Natural killer cell (primary cell): ENCODE measurements at regions not wholly inside any gene's neighbourhood (a gene's known extent, or its start where the extent isn't known, plus 50 kb on each side); places are given as distances from the start of the nearest gene placed in this dataset.

Experiments
- ATAC-seq, 3 donors: fragments of 150-1000 bp in 2 of 3; fragments of 200-7000 bp in 1 of 3; cut with Tn5 transposase; 1 replicate in 1 of 3; 2 replicates in 2 of 3; pipeline ENCODE4 v1.10.0; 2021; ENCODE audit warnings: mild to moderate bottlenecking in 2 of 3, moderate library complexity in 2 of 3
- DNase-seq, 2 donors: peaks; one replicate each; pipeline versions ENCODE4 v3.0.0 to v3.0.0-alpha.2; 2013 to 2021; ENCODE audit warnings: mixed read lengths in 1 of 2
- H3K27ac ChIP-seq: one replicate; pipeline ENCODE4 v1.5.1; 2013; ENCODE audit warnings: mild to moderate bottlenecking, low read length
- H3K27me3 ChIP-seq: one replicate; pipeline ENCODE4 v1.6.1; 2013; ENCODE audit warnings: low read length; ENCODE audit not compliant: control insufficient read depth, insufficient read depth
- H3K36me3 ChIP-seq: one replicate; pipeline ENCODE4 v1.6.1; 2013; ENCODE audit warnings: low read length; ENCODE audit not compliant: control insufficient read depth, insufficient read depth
- H3K4me1 ChIP-seq: one replicate; pipeline ENCODE4 v1.6.1; 2013; ENCODE audit warnings: low read length; ENCODE audit not compliant: control insufficient read depth, insufficient read depth
- H3K4me3 ChIP-seq: one replicate; pipeline ENCODE4 v1.5.1; 2013; ENCODE audit warnings: low read length
- H3K9me3 ChIP-seq: one replicate; pipeline ENCODE4 v1.6.1; 2013; ENCODE audit warnings: low read length; ENCODE audit not compliant: control insufficient read depth, insufficient read depth
- H3K27ac Mint-ChIP-seq, 2 donors: one replicate each; pipeline ENCODE4 v1.8.0; 2022; ENCODE audit warnings: mild to moderate bottlenecking in 2 of 2, mixed read lengths in 2 of 2, moderate library complexity in 1 of 2
- H3K27me3 Mint-ChIP-seq, 2 donors: one replicate each; pipeline ENCODE4 v1.8.0; 2022; ENCODE audit warnings: low read depth in 2 of 2, mixed read lengths in 2 of 2
- H3K36me3 Mint-ChIP-seq: one replicate; pipeline ENCODE4 v1.8.0; 2022; ENCODE audit warnings: mixed read lengths
- H3K4me1 Mint-ChIP-seq, 2 donors: one replicate each; pipeline ENCODE4 v1.8.0; 2022; ENCODE audit warnings: mixed read lengths in 2 of 2
- H3K4me3 Mint-ChIP-seq: one replicate; pipeline ENCODE4 v1.8.0; 2022; ENCODE audit warnings: mild to moderate bottlenecking, moderate library complexity, mixed read lengths
- H3K9me3 Mint-ChIP-seq, 2 donors: one replicate each; pipeline ENCODE4 v1.8.0; 2022; ENCODE audit warnings: mixed read lengths in 2 of 2
- WGBS: methylation state at CpG from one replicate; pipeline ENCODE4 v1.1.7; 2013; ENCODE audit warnings: missing lambda C conversion rate; ENCODE audit not compliant: insufficient coverage; 5-methylcytosine and 5-hydroxymethylcytosine counted together
- intact Hi-C: fragments of 100-400 bp; cut with micrococcal nuclease; formaldehyde crosslinking; loops from one replicate; pipeline ENCODE4 v1.14.2; 2022
- TF ChIP-seq, protein P1 (sequence below): fragments of 200-600 bp; IDR thresholded peaks from one replicate; pipeline ENCODE4 v1.8.0; 2022; ENCODE audit warnings: antibody characterized with exemption

GRCh38 chr12:115323223-115323905 lies 639.4 kb upstream of the TBX3 start:
- Mint-ChIP-seq H3K9me3 (peaks cover 7 to 11% of the 10 kb centered on the region in 2 donors), H3K4me3 (no peak overlapping the region), H3K27me3 (peaks cover 0 to 2% of the 10 kb centered on the region in 2 donors), H3K36me3 (peaks cover 7% of the 10 kb centered on the region), H3K4me1 (no peaks in the 10 kb centered on the region), H3K27ac (no peak overlapping the region)
- Histone ChIP-seq H3K4me3 (no peak overlapping the region), H3K27ac (no peak overlapping the region), H3K9me3 (no peaks in the 10 kb centered on the region), H3K4me1 (no peaks in the 10 kb centered on the region), H3K36me3 (no peaks in the 10 kb centered on the region), H3K27me3 (no peaks in the 10 kb centered on the region)
- TF ChIP-seq, protein P1, sequence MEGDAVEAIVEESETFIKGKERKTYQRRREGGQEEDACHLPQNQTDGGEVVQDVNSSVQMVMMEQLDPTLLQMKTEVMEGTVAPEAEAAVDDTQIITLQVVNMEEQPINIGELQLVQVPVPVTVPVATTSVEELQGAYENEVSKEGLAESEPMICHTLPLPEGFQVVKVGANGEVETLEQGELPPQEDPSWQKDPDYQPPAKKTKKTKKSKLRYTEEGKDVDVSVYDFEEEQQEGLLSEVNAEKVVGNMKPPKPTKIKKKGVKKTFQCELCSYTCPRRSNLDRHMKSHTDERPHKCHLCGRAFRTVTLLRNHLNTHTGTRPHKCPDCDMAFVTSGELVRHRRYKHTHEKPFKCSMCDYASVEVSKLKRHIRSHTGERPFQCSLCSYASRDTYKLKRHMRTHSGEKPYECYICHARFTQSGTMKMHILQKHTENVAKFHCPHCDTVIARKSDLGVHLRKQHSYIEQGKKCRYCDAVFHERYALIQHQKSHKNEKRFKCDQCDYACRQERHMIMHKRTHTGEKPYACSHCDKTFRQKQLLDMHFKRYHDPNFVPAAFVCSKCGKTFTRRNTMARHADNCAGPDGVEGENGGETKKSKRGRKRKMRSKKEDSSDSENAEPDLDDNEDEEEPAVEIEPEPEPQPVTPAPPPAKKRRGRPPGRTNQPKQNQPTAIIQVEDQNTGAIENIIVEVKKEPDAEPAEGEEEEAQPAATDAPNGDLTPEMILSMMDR, result peak; percentile 16
- ATAC-seq, result no peak
- intact Hi-C loops, result no loop called here
- WGBS, result 61% methylated on average over 3 of the region's 3 CpGs
- DNase-seq, result no peak

DNA sequence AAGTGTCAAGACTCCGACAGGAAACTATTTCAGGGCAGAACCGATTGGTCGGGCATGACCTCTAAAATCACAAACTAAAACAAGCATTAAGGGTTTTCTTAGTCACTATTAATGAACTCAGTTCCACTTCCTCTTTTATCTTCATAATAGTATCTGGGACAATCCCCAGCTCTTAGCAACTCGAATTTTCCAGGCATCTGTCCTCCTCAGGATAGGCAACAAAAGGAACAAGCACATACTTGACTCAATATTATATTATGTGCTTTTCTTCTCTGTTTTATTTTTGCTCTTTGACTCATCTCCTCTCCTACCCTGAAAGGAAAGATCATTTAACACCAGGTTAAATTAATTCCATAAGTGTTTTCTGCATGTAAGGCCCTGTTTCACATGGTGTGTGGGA lies 638.3 kb upstream of the TBX3 start:
- H3K27ac Mint-ChIP-seq, result no peak overlapping the region
- H3K4me3 ChIP-seq, result no peak overlapping the region
- no peaks in the 10 kb centered on the region for H3K4me1 Mint-ChIP-seq
- ATAC-seq (no peak), DNase-seq (no peak)
- TF ChIP-seq, protein P1, result no peak
- no peaks in the 10 kb centered on the region for H3K27me3 ChIP-seq
- no peaks in the 10 kb centered on the region for H3K4me1 ChIP-seq
- intact Hi-C loops, result no loop called here
- H3K9me3 Mint-ChIP-seq, result peaks cover 7 to 11% of the 10 kb centered on the region in 2 donors
- 41% methylated on average over 4 of the region's 4 CpGs for WGBS
- H3K4me3 Mint-ChIP-seq, result no peak overlapping the region
- peaks cover 0 to 2% of the 10 kb centered on the region in 2 donors for H3K27me3 Mint-ChIP-seq
- H3K36me3 Mint-ChIP-seq, result peaks cover 7% of the 10 kb centered on the region
- no peaks in the 10 kb centered on the region for H3K9me3 ChIP-seq
- H3K27ac ChIP-seq, result no peak overlapping the region
- no peaks in the 10 kb centered on the region for H3K36me3 ChIP-seq

- Mint-ChIP-seq H3K4me3 (no peak overlapping the region), H3K27ac (no peak overlapping the region), H3K4me1 (no peaks in the 10 kb centered on the region), H3K27me3 (peaks cover 0 to 2% of the 10 kb centered on the region in 2 donors), H3K9me3 (peaks cover 7 to 14% of the 10 kb centered on the region in 2 donors), H3K36me3 (peaks cover 7% of the 10 kb centered on the region)
- no peak for DNase-seq
- Histone ChIP-seq H3K9me3 (no peaks in the 10 kb centered on the region), H3K27ac (no peak overlapping the region), H3K27me3 (no peaks in the 10 kb centered on the region), H3K4me1 (no peaks in the 10 kb centered on the region), H3K4me3 (no peak overlapping the region), H3K36me3 (no peaks in the 10 kb centered on the region)
- 74% methylated on average over 8 of the region's 8 CpGs for WGBS
- intact Hi-C loops, result no loop called here
- TF ChIP-seq, protein P1, result no peak
- no peak for ATAC-seq
Measured at GRCh38 chr12:115320967-115321366, 637.0 kb upstream of the TBX3 start.

GRCh38 chr12:115320451-115320850 lies 636.5 kb upstream of the TBX3 start:
- TF ChIP-seq, protein P1, result no peak
- Mint-ChIP-seq H3K9me3 (peaks cover 7 to 14% of the 10 kb centered on the region in 2 donors), H3K27me3 (peaks cover 0 to 2% of the 10 kb centered on the region in 2 donors), H3K4me1 (no peaks in the 10 kb centered on the region), H3K36me3 (peaks cover 7% of the 10 kb centered on the region), H3K4me3 (no peak overlapping the region), H3K27ac (no peak overlapping the region)
- 75% methylated on average over 5 of the region's 5 CpGs for WGBS
- ATAC-seq (no peak), DNase-seq (no peak)
- H3K27ac ChIP-seq, result no peak overlapping the region
- H3K36me3 ChIP-seq, result no peaks in the 10 kb centered on the region
- H3K27me3 ChIP-seq, result no peaks in the 10 kb centered on the region
- H3K4me3 ChIP-seq, result no peak overlapping the region
- H3K9me3 ChIP-seq, result no peaks in the 10 kb centered on the region
- no peaks in the 10 kb centered on the region for H3K4me1 ChIP-seq
- intact Hi-C loops, result no loop called here
